HCT116 (cell line): ENCODE measurements at regions not wholly inside any gene's neighbourhood (a gene's known extent, or its start where the extent isn't known, plus 50 kb on each side); places are given as distances from the start of the nearest gene placed in this dataset.

Experiments
- ATAC-seq: fragments of 200-7000 bp; cut with Tn5 transposase; 2 replicates; pipeline ENCODE4 v1.9.1; 2020; ENCODE audit warnings: mild to moderate bottlenecking, moderate library complexity
- BruUV-seq: library from RNA; stranded (reverse); fragments of 400-500 nt; replicated peaks from 2 replicates; lab custom pipeline; 2021; lab: Mats Ljungman, UMichigan
- CTCF ChIA-PET: fragments of 300-600 bp; sonication (Branson Sonifier 250); formaldehyde crosslinking; loops from one replicate; lab custom pipeline; 2021; ENCODE audit warnings: antibody characterized with exemption; lab: Charles Lee
- POLR2A ChIA-PET: fragments of 300-600, 350-600 bp; sonication (Branson Sonifier 250); formaldehyde crosslinking; loops from one replicate; lab custom pipeline; 2021; ENCODE audit warnings: antibody characterized with exemption; lab: Charles Lee
- RAD21 ChIA-PET, 2 experiments: fragments of 300-600 bp; sonication (Branson Sonifier 250); formaldehyde crosslinking; loops; one replicate each; lab custom pipeline; 2023; ENCODE audit warnings: low total read pairs in 2 of 2; ENCODE audit not compliant: uncharacterized antibody in 2 of 2, unreplicated experiment in 2 of 2, low non-redundant PET in 1 of 2; lab: Charles Lee
- DNase-seq: peaks from one replicate; pipeline ENCODE4 v3.0.0-alpha.2; 2010; ENCODE audit warnings: low read depth, low spot score
- H2AFZ ChIP-seq: fragments of 200-600 bp; shearing (Covaris generic), sonication (generic); 2 replicates; pipeline ENCODE4 v1.6.1; 2017; ENCODE audit warnings: low read depth, mixed run types, mixed read lengths, antibody characterized with exemption, low read length; ENCODE audit not compliant: poor library complexity, severe bottlenecking
- H3K27ac ChIP-seq: 2 replicates; pipeline ENCODE4 v1.5.1; 2012; ENCODE audit warnings: low read depth, low read length
- H3K27me3 ChIP-seq: fragments of 200-600 bp; sonication (generic); 2 replicates; pipeline ENCODE4 v1.6.1; 2016; ENCODE audit warnings: mixed run types, low read length, mixed read lengths; ENCODE audit not compliant: insufficient read depth
- H3K36me3 ChIP-seq, 2 experiments: fragments of 200-500 bp in 1 of 2; fragments of 200-600 bp in 1 of 2; sonication (Bioruptor generic) in 1 of 2; sonication (generic) in 1 of 2; 2 replicates each; pipeline versions ENCODE4 v1.5.1 to v1.6.1; 2014 to 2016; ENCODE audit warnings: low read length in 2 of 2, inconsistent platforms in 1 of 2, mixed read lengths in 1 of 2, mixed run types in 1 of 2; ENCODE audit not compliant: insufficient read depth in 2 of 2, control insufficient read depth in 1 of 2
- H3K4me1 ChIP-seq, 2 experiments: fragments of 200-600 bp in 1 of 2; sonication (generic) in 1 of 2; 2 replicates each; pipeline versions ENCODE4 v1.5.1 to v1.6.1; 2012 to 2017; ENCODE audit warnings: low read length in 2 of 2, inconsistent platforms in 1 of 2, mild to moderate bottlenecking in 1 of 2, mixed read lengths in 1 of 2, mixed run types in 1 of 2, moderate library complexity in 1 of 2; ENCODE audit not compliant: insufficient read depth in 2 of 2, control insufficient read depth in 1 of 2
- H3K4me2 ChIP-seq: fragments of 200-600 bp; sonication (generic); 2 replicates; pipeline ENCODE4 v1.6.1; 2017; ENCODE audit warnings: mixed run types, low read length, mixed read lengths
- H3K4me3 ChIP-seq, 2 experiments: fragments of 200-600 bp in 1 of 2; sonication (generic) in 1 of 2; replicated peaks in 1 of 2; 2 replicates each; pipeline ENCODE4 v1.5.1; 2011 to 2016; ENCODE audit warnings: low read length in 2 of 2, control low read depth in 1 of 2, low read depth in 1 of 2, mild to moderate bottlenecking in 1 of 2, mixed read lengths in 1 of 2, mixed run types in 1 of 2
- H3K79me2 ChIP-seq: fragments of 200-600 bp; sonication (generic); 2 replicates; pipeline ENCODE4 v1.6.1; 2017; ENCODE audit warnings: mild to moderate bottlenecking, mixed run types, low read length, moderate library complexity, mixed read lengths; ENCODE audit not compliant: insufficient read depth
- H3K9ac ChIP-seq: fragments of 200-600 bp; sonication (generic); 2 replicates; pipeline ENCODE4 v1.6.1; 2016; ENCODE audit warnings: low read length, mixed read lengths
- H3K9me2 ChIP-seq: fragments of 200-600 bp; sonication (generic), shearing (Covaris generic); 2 replicates; pipeline ENCODE4 v1.6.1; 2017; ENCODE audit warnings: mixed run types, mild to moderate bottlenecking, moderate library complexity; ENCODE audit not compliant: insufficient read depth
- H3K9me3 ChIP-seq, 2 experiments: fragments of 200-500 bp in 1 of 2; fragments of 200-600 bp in 1 of 2; sonication (Bioruptor generic) in 1 of 2; sonication (generic) in 1 of 2; 2 replicates each; pipeline ENCODE4 v1.6.1; 2014 to 2017; ENCODE audit warnings: low read length in 2 of 2, mixed read lengths in 2 of 2, inconsistent platforms in 1 of 2, low read depth in 1 of 2, mild to moderate bottlenecking in 1 of 2, mixed run types in 1 of 2, moderate library complexity in 1 of 2; ENCODE audit not compliant: control insufficient read depth in 1 of 2, insufficient read depth in 1 of 2
- H4K20me1 ChIP-seq: fragments of 200-600 bp; sonication (generic), shearing (Covaris generic); 2 replicates; pipeline ENCODE4 v1.6.1; 2017; ENCODE audit warnings: mixed run types, mild to moderate bottlenecking, moderate library complexity; ENCODE audit not compliant: insufficient read depth
- CBX3 ChIP-seq: IDR thresholded peaks from 2 replicates; pipeline ENCODE4 v1.6.1; 2012; ENCODE audit warnings: low read depth
- CEBPB ChIP-seq: IDR thresholded peaks from 2 replicates; pipeline ENCODE4 v1.6.1; 2012; ENCODE audit warnings: low read depth
- CTCF ChIP-seq, 3 experiments: fragments of 200-600 bp in 1 of 3; sonication (generic) in 1 of 3; IDR thresholded peaks in 2 of 3; conservative IDR thresholded peaks in 1 of 3; 2 replicates each; pipeline ENCODE4 v1.5.1; 2012 to 2017; ENCODE audit warnings: low read depth in 2 of 3, low read length in 2 of 3, antibody characterized with exemption in 1 of 3, borderline replicate concordance in 1 of 3, control low read depth in 1 of 3, mild to moderate bottlenecking in 1 of 3, mixed read lengths in 1 of 3, mixed run types in 1 of 3, moderate library complexity in 1 of 3; ENCODE audit not compliant: insufficient read depth in 1 of 3
- EGR1 ChIP-seq: IDR thresholded peaks from 2 replicates; pipeline ENCODE4 v1.6.1; 2012; ENCODE audit warnings: low read depth
- ELF1 ChIP-seq: IDR thresholded peaks from 2 replicates; pipeline ENCODE4 v1.6.1; 2012; ENCODE audit warnings: low read depth, borderline replicate concordance
- EZH2phosphoT487 ChIP-seq: fragments of 200-600 bp; IDR thresholded peaks from 2 replicates; pipeline ENCODE4 v1.6.1; 2018; ENCODE audit warnings: antibody characterized with exemption, borderline replicate concordance
- JUND ChIP-seq: IDR thresholded peaks from 2 replicates; pipeline ENCODE4 v1.6.1; 2012
- SIN3A ChIP-seq: IDR thresholded peaks from 2 replicates; pipeline ENCODE4 v1.6.1; 2012; ENCODE audit warnings: low read depth
- TCF7L2 ChIP-seq: IDR thresholded peaks from 2 replicates; pipeline ENCODE4 v1.7.0; 2011; ENCODE audit warnings: borderline replicate concordance, inconsistent platforms; ENCODE audit not compliant: insufficient read depth, insufficient read length; ENCODE audit errors: extremely low read depth
- YY1 ChIP-seq: IDR thresholded peaks from 2 replicates; pipeline ENCODE4 v1.6.1; 2011; ENCODE audit warnings: low read length, low read depth, moderate library complexity, mild to moderate bottlenecking; ENCODE audit not compliant: insufficient replicate concordance; ENCODE audit errors: extremely low read depth
- ZBTB33 ChIP-seq: IDR thresholded peaks from 2 replicates; pipeline ENCODE4 v1.6.1; 2011; ENCODE audit warnings: mild to moderate bottlenecking, low read length, moderate library complexity; ENCODE audit not compliant: insufficient replicate concordance; ENCODE audit errors: extremely low read depth
- ZNF274 ChIP-seq: fragments of 200-500 bp; sonication (Bioruptor generic); IDR thresholded peaks from 2 replicates; pipeline ENCODE4 v1.6.1; 2014; ENCODE audit warnings: mild to moderate bottlenecking, low read depth, low read length, inconsistent platforms
- intact Hi-C: fragments of 100-400 bp; cut with micrococcal nuclease; formaldehyde crosslinking; loops from 2 replicates; pipeline ENCODE4 v1.10.0; 2022
- TF ChIP-seq, protein P1 (sequence below): IDR thresholded peaks from 2 replicates; pipeline ENCODE4 v1.6.1; 2012; ENCODE audit warnings: low read depth

DNA sequence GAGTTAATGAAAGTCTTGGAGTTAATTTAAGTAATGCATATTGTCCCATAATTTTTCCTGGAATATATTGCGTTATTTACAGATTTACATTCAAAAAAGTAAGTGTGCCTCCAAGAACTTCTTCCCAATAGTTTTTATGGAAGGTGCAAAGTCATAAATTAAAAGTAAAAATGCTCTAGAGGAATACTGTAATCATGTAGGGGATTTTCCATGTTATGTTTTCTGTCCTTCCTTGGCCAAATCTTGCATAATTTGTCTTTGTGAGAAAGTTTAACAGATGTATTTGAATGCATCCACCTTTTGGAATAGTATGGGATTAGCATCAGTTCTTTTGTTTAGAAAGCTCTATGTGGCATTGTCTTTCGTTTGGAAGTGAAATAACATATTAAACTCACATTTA, 144.1 kb upstream of the GIMD1 start:
- no TSS peak for BruUV-seq
- Histone ChIP-seq H3K27me3 (no peaks in the 10 kb centered on the region), H3K9ac (no peak overlapping the region), H3K4me3 (no peak overlapping the region), H3K9me2 (no peaks in the 10 kb centered on the region), H3K4me1 (no peaks in the 10 kb centered on the region), H3K4me2 (no peak overlapping the region), H3K36me3 (no peaks in the 10 kb centered on the region), H4K20me1 (no peaks in the 10 kb centered on the region), H2AFZ (no peak overlapping the region), H3K79me2 (no peaks in the 10 kb centered on the region), H3K9me3 (no peaks in the 10 kb centered on the region), H3K27ac (no peak overlapping the region)
- ChIA-PET RAD21 (no interaction called here), CTCF (interaction anchor here (1.3 kb wide), 1 partner anchor 10 kb away, joined by 3 read pairs; no protein-coding TSS in a partner anchor), POLR2A (no interaction called here)
- intact Hi-C loops, result no loop called here
- no peak for DNase-seq
- no peak for ATAC-seq
- TF ChIP-seq SIN3A (no peak), ELF1 (no peak), EGR1 (no peak), CEBPB (no peak), ZNF274 (no peak), CTCF (IDR thresholded peaks at IDR 0.05 in 2 of 3, conservative IDR thresholded peaks at IDR 0.05 in 1 of 3; ENCODE audit: borderline replicate concordance in 1 of 3, insufficient read depth in 1 of 3, low read depth in 2 of 3, low read length in 2 of 3) (no peak), JUND (no peak)

- CTCF ChIA-PET, result no interaction called here
- Histone ChIP-seq H3K4me3 (no peak overlapping the region), H4K20me1 (no peaks in the 10 kb centered on the region), H3K27me3 (no peaks in the 10 kb centered on the region), H3K9ac (no peak overlapping the region), H3K9me3 (no peaks in the 10 kb centered on the region), H3K4me1 (no peaks in the 10 kb centered on the region), H3K9me2 (no peaks in the 10 kb centered on the region), H3K36me3 (no peaks in the 10 kb centered on the region), H3K27ac (no peak overlapping the region), H3K4me2 (no peak overlapping the region), H3K79me2 (no peaks in the 10 kb centered on the region), H2AFZ (no peak overlapping the region)
- POLR2A ChIA-PET, result no interaction called here
- no peak for DNase-seq
- ATAC-seq, result no peak
- BruUV-seq, result no TSS peak
- RAD21 ChIA-PET, result no interaction called here
- intact Hi-C loops, result no loop called here
- no peak for TF ChIP-seq CEBPB
- TF ChIP-seq EZH2phosphoT487, result no peak
- TF ChIP-seq ZBTB33, result no peak
- no peak for TF ChIP-seq EGR1
- no peak for TF ChIP-seq YY1
- TF ChIP-seq TCF7L2, result no peak
- no peak for TF ChIP-seq CBX3
- TF ChIP-seq, protein P1, sequence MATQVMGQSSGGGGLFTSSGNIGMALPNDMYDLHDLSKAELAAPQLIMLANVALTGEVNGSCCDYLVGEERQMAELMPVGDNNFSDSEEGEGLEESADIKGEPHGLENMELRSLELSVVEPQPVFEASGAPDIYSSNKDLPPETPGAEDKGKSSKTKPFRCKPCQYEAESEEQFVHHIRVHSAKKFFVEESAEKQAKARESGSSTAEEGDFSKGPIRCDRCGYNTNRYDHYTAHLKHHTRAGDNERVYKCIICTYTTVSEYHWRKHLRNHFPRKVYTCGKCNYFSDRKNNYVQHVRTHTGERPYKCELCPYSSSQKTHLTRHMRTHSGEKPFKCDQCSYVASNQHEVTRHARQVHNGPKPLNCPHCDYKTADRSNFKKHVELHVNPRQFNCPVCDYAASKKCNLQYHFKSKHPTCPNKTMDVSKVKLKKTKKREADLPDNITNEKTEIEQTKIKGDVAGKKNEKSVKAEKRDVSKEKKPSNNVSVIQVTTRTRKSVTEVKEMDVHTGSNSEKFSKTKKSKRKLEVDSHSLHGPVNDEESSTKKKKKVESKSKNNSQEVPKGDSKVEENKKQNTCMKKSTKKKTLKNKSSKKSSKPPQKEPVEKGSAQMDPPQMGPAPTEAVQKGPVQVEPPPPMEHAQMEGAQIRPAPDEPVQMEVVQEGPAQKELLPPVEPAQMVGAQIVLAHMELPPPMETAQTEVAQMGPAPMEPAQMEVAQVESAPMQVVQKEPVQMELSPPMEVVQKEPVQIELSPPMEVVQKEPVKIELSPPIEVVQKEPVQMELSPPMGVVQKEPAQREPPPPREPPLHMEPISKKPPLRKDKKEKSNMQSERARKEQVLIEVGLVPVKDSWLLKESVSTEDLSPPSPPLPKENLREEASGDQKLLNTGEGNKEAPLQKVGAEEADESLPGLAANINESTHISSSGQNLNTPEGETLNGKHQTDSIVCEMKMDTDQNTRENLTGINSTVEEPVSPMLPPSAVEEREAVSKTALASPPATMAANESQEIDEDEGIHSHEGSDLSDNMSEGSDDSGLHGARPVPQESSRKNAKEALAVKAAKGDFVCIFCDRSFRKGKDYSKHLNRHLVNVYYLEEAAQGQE, result no peak
- no peak for TF ChIP-seq ELF1
Measured at GRCh38 chr4:106507440-106507839, 138.9 kb upstream of the GIMD1 start.
